HEK293T (cell line): ENCODE measurements at regions not wholly inside any gene's neighbourhood (a gene's known extent, or its start where the extent isn't known, plus 50 kb on each side); places are given as distances from the start of the nearest gene placed in this dataset.

Experiments
- BHLHE40 ChIP-seq: fragments of 450-650 bp; IDR thresholded peaks from 2 replicates; pipeline ENCODE4 v1.6.1; 2016; ENCODE audit warnings: mild to moderate bottlenecking, moderate library complexity, borderline replicate concordance
- ELF4 ChIP-seq: fragments of 450-650 bp; IDR thresholded peaks from 2 replicates; pipeline ENCODE4 v1.6.1; 2017; ENCODE audit warnings: antibody characterized with exemption
- FOXM1 ChIP-seq: fragments of 450-650 bp; IDR thresholded peaks from 2 replicates; pipeline ENCODE4 v1.6.1; 2017; ENCODE audit warnings: mild to moderate bottlenecking, borderline replicate concordance
- HDGF ChIP-seq: fragments of 450-650 bp; IDR thresholded peaks from 2 replicates; pipeline ENCODE4 v1.6.1; 2017; ENCODE audit warnings: antibody characterized with exemption, borderline replicate concordance
- ZNF384 ChIP-seq: fragments of 450-650 bp; IDR thresholded peaks from 2 replicates; pipeline ENCODE4 v1.6.1; 2016

- no peak for TF ChIP-seq HDGF
- TF ChIP-seq FOXM1, result no peak
- TF ChIP-seq ELF4, result no peak
- TF ChIP-seq BHLHE40, result no peak
- no peak for TF ChIP-seq ZNF384
Measured at GRCh38 chr22:27642104-27642800, 159.3 kb downstream of the MN1 start.
